ENCODE measurements at regions not wholly inside any gene's neighbourhood (a gene's known extent, or its start where the extent isn't known, plus 50 kb on each side); places are given as distances from the start of the nearest gene placed in this dataset.
"Not testable (repeated sequence)": the region's sequence is repeated elsewhere in the genome, so short reads cannot be mapped to it uniquely, and the experiment has no call there.

GRCh38 chr9:65444943-65445342, 159.9 kb upstream of the FOXD4L5 start:
- no peak for DNase-seq (ENCODE audit: low read depth)
- H3K4me3 ChIP-seq (ENCODE audit: low read depth, low read length), result no peak overlapping the region
- TF ChIP-seq, protein P1, sequence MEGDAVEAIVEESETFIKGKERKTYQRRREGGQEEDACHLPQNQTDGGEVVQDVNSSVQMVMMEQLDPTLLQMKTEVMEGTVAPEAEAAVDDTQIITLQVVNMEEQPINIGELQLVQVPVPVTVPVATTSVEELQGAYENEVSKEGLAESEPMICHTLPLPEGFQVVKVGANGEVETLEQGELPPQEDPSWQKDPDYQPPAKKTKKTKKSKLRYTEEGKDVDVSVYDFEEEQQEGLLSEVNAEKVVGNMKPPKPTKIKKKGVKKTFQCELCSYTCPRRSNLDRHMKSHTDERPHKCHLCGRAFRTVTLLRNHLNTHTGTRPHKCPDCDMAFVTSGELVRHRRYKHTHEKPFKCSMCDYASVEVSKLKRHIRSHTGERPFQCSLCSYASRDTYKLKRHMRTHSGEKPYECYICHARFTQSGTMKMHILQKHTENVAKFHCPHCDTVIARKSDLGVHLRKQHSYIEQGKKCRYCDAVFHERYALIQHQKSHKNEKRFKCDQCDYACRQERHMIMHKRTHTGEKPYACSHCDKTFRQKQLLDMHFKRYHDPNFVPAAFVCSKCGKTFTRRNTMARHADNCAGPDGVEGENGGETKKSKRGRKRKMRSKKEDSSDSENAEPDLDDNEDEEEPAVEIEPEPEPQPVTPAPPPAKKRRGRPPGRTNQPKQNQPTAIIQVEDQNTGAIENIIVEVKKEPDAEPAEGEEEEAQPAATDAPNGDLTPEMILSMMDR (IDR thresholded peaks at IDR 0.05; ENCODE audit: insufficient read depth, low read length), result no peak

DNA sequence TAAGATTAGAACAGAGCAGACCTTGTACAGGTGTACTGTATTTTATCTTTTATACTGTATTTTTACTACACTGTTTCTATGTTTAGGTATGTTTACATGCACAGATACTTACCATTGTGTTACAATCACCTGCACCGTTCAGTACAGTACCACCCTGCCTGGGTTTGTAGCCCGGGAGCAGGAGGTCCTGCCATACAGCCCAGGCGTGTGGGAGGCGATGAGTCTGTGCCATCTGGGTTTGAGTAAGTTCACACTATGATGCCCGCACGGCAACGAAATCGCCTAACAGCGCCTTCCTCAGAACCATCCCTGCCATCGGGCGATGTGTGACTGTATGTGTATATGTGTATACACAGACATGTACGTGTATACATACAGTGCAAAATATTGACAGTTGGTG, 157.1 kb upstream of the FOXD4L5 start:
- not testable (repeated sequence) for H3K4me3 ChIP-seq (ENCODE audit: low read depth, low read length); DNase-seq (ENCODE audit: low read depth)

GRCh38 chr9:65441324-65441920, 156.4 kb upstream of the FOXD4L5 start:
- not testable (repeated sequence) for H3K4me3 ChIP-seq (ENCODE audit: low read depth, low read length)

GRCh38 chr9:65437724-65438123, 152.7 kb upstream of the FOXD4L5 start:
- DNase-seq (ENCODE audit: low read depth), result no peak
- TF ChIP-seq, protein P1 (IDR thresholded peaks at IDR 0.05; ENCODE audit: insufficient read depth, low read length), result no peak
- H3K4me3 ChIP-seq (ENCODE audit: low read depth, low read length), result no peak overlapping the region

More at GRCh38 chr9:65441324-65441920, 156.4 kb upstream of the FOXD4L5 start:
- not testable (repeated sequence) for DNase-seq (ENCODE audit: low read depth)

GRCh38 chr9:65435464-65435863, 150.5 kb upstream of the FOXD4L5 start:
- no peak overlapping the region for H3K4me3 ChIP-seq (ENCODE audit: low read depth, low read length)
- TF ChIP-seq, protein P1 (IDR thresholded peaks at IDR 0.05; ENCODE audit: insufficient read depth, low read length), result no peak
- DNase-seq (ENCODE audit: low read depth), result no peak

DNA sequence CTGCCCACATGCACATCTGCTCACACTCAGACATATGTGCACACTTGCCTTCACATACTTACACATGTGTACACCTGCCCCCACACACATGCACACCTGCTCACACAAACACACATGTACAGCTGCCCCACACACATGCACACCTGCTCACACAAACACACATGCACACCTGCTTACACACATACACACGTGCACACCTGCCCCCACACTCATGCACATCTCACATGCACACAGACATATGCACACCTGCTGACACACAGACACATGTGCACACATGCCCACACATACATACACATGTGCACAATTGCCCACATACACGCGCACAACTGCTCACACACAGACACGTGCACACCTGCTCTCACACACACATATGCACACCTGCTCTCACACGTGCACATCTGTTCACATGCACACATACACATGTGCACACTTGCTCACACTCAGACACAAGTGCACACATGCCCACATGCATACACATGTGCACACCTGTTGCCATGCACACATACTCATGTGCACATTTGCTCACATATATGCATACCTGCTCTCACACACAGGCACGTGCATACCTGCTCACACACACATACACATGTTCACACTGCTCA, 147.8 kb upstream of the FOXD4L5 start:
- no peak overlapping the region for H3K4me3 ChIP-seq (ENCODE audit: low read depth, low read length)
- no peak for DNase-seq (ENCODE audit: low read depth)
- TF ChIP-seq, protein P1 (IDR thresholded peaks at IDR 0.05; ENCODE audit: insufficient read depth, low read length), result no peak

GRCh38 chr9:65432051-65432450, 147.0 kb upstream of the FOXD4L5 start:
- DNase-seq (ENCODE audit: low read depth), result no peak
- TF ChIP-seq, protein P1 (IDR thresholded peaks at IDR 0.05; ENCODE audit: insufficient read depth, low read length), result no peak
- H3K4me3 ChIP-seq (ENCODE audit: low read depth, low read length), result no peak overlapping the region

DNA sequence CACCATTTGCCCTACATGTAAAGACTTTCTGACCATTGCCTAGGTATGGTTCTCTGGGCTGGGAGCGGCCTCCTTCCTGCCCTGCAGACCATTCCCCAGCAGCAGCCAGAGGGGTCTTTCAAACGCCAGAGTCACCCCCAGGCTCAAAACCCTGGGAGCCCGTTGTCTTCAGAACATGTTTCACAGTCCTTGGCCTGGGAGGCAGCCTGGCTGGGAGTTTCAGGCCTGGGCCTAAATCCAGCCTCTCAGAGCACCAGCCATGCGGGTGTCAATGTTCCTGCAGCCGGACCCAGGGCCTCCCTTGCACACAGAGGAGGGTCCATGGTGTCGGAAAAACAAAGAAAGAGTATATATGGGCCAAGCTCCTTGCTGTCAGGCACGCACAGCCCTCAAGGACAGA, 145.2 kb upstream of the FOXD4L5 start:
- TF ChIP-seq, protein P1 (IDR thresholded peaks at IDR 0.05; ENCODE audit: insufficient read depth, low read length), result no peak
- H3K4me3 ChIP-seq (ENCODE audit: low read depth, low read length), result no peak overlapping the region
- DNase-seq (ENCODE audit: low read depth), result no peak

DNA sequence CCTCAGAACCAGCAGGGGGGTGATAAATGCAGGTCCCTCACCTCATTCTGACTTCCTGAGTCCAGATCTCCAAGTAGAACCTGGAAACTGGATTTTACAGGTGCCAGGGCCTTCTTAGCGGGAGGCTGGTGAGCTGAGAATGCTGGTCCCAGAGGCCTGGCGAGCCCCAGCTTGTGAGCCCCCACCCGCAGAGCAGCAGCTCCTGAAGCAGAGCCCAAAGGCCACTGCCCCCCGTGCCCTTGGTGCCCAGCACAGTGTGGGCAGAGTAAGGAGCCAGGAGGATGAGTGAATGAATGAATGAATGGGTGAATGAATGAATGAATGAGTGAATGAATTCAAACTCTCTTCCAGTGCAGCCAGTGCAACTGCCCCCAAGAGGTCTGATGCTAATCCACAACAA, 142.4 kb upstream of the FOXD4L5 start:
- not testable (repeated sequence) for H3K4me3 ChIP-seq (ENCODE audit: low read depth, low read length); DNase-seq (ENCODE audit: low read depth)

- not testable (repeated sequence) for DNase-seq (ENCODE audit: low read depth); H3K4me3 ChIP-seq (ENCODE audit: low read depth, low read length)
These were observed 141.8 kb upstream of the FOXD4L5 start for GRCh38 chr9:65426813-65427212.

All from fibroblast of the aortic adventitia (primary cell).